Esophagus squamous epithelium (tissue), 5 donors: ENCODE measurements at regions not wholly inside any gene's neighbourhood (a gene's known extent, or its start where the extent isn't known, plus 50 kb on each side); places are given as distances from the start of the nearest gene placed in this dataset.

Experiments
- DNase-seq: peaks from one replicate; lab custom pipeline; 2025; lab: John Stamatoyannopoulos, UW
- H3K27ac ChIP-seq, 4 donors: fragments of 200-600 bp; sonication (generic); one replicate each; pipeline ENCODE4 v1.5.1; 2016 to 2019; ENCODE audit warnings: mild to moderate bottlenecking in 1 of 4
- H3K27me3 ChIP-seq, 4 donors: fragments of 200-600 bp; sonication (generic); 1 replicate in 3 of 4; 2 replicates in 1 of 4; pipeline versions ENCODE4 v1.5.1 to v1.6.0; 2017 to 2021; ENCODE audit warnings: antibody characterized with exemption in 1 of 4
- H3K36me3 ChIP-seq, 3 donors: fragments of 200-600 bp; sonication (generic); one replicate each; pipeline ENCODE4 v1.5.1; 2016 to 2019
- H3K4me1 ChIP-seq, 3 donors: fragments of 200-600 bp; sonication (generic); one replicate each; pipeline ENCODE4 v1.5.1; 2017 to 2019
- H3K4me3 ChIP-seq, 4 donors: fragments of 200-600 bp; sonication (generic); 1 replicate in 3 of 4; 2 replicates in 1 of 4; pipeline ENCODE4 v1.5.1; 2016 to 2019; ENCODE audit warnings: mild to moderate bottlenecking in 2 of 4, moderate library complexity in 1 of 4
- H3K9me3 ChIP-seq, 3 donors: fragments of 200-600 bp; sonication (generic); one replicate each; pipeline ENCODE4 v1.5.1; 2016 to 2019
- POLR2A ChIP-seq, 4 donors: fragments of 450-650 bp; IDR thresholded peaks; one replicate each; pipeline ENCODE4 v1.6.1; 2017; ENCODE audit warnings: antibody characterized with exemption in 4 of 4, mild to moderate bottlenecking in 4 of 4, moderate library complexity in 3 of 4
- WGBS, 2 donors: methylation state at CpG; one replicate each; pipeline ENCODE4 v1.1.5; 2018; 5-methylcytosine and 5-hydroxymethylcytosine counted together
- intact Hi-C: fragments of 100-400 bp; cut with DNase I; formaldehyde crosslinking; loops from one replicate; pipeline ENCODE4 v1.15.0; 2022
- TF ChIP-seq, protein P1 (sequence below), 6 experiments: fragments of 450-650 bp in 4 of 6; fragments of 200-600 bp in 2 of 6; sonication (generic) in 2 of 6; IDR thresholded peaks; one replicate each; pipeline ENCODE4 v1.5.1; 2016 to 2019; ENCODE audit warnings: antibody characterized with exemption in 6 of 6, mild to moderate bottlenecking in 4 of 6, moderate library complexity in 4 of 6
- donor health status: DM: yes; HTN: yes; CAD: no.

DNA sequence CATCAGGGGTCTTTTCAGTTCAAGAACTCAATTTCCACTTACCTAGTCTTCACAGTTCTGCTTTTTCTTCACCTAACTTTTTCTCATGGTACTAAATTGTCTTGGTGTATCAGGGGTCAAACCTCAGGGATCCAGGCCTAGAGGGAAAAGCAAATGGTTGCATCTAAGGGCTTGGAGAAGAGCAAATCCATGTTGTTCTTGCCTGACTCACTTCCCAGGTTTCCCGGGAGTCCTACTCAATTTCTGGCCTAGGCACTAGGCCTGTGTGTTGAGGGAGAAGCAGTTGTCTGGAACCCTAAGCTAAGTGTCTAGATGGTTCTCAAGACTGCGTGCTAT lies 191.9 kb upstream of the STK26 start:
- intact Hi-C loops = no loop called here
- Histone ChIP-seq H3K36me3 (no peaks in the 10 kb centered on the region), H3K4me3 (peak overlapping the region in 2 of 4 donors; percentile 11 to 55), H3K4me1 (no peaks in the 10 kb centered on the region), H3K27me3 (no peaks in the 10 kb centered on the region), H3K9me3 (no peaks in the 10 kb centered on the region), H3K27ac (peak overlapping the region in 3 of 4 donors; percentile 35 to 61 (median 36))
- TF ChIP-seq, protein P1, sequence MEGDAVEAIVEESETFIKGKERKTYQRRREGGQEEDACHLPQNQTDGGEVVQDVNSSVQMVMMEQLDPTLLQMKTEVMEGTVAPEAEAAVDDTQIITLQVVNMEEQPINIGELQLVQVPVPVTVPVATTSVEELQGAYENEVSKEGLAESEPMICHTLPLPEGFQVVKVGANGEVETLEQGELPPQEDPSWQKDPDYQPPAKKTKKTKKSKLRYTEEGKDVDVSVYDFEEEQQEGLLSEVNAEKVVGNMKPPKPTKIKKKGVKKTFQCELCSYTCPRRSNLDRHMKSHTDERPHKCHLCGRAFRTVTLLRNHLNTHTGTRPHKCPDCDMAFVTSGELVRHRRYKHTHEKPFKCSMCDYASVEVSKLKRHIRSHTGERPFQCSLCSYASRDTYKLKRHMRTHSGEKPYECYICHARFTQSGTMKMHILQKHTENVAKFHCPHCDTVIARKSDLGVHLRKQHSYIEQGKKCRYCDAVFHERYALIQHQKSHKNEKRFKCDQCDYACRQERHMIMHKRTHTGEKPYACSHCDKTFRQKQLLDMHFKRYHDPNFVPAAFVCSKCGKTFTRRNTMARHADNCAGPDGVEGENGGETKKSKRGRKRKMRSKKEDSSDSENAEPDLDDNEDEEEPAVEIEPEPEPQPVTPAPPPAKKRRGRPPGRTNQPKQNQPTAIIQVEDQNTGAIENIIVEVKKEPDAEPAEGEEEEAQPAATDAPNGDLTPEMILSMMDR (IDR thresholded peaks at IDR 0.05) = no peak
- TF ChIP-seq POLR2A (IDR thresholded peaks at IDR 0.05) = no peak
- DNase-seq = no peak
- WGBS, 2 donors = 72 to 83% methylated on average over 1 to 2 of the region's 2 CpGs

DNA sequence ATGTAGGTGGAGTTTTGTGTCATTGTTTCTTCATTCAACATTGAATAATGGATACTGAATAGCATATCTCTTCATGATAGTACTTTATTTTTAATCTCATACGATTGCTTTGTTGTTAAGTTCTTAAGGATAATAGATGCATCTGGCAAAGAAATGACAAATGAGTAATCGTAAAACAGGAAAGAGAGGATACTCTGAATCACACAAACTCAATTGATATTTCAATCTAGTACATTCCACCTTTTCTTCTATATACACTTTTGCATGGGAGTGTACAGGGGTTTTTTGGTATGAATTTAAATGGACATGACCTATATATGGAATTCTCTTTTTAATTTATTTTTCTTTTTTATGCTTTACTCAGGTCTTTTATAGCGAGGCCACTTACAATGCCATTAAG lies 186.9 kb upstream of the STK26 start:
- TF ChIP-seq, protein P1 (IDR thresholded peaks at IDR 0.05) = no peak
- TF ChIP-seq POLR2A (IDR thresholded peaks at IDR 0.05) = no peak
- Histone ChIP-seq H3K9me3 (no peaks in the 10 kb centered on the region), H3K36me3 (no peaks in the 10 kb centered on the region), H3K4me1 (peaks cover 0 to under 1% (median 0%) of the 10 kb centered on the region in 3 donors), H3K4me3 (no peak overlapping the region), H3K27ac (no peak overlapping the region), H3K27me3 (no peaks in the 10 kb centered on the region)
- WGBS, 2 donors = 34 to 40% methylated on average over 3 of the region's 3 CpGs
- intact Hi-C loops = no loop called here
- DNase-seq = no peak

DNA sequence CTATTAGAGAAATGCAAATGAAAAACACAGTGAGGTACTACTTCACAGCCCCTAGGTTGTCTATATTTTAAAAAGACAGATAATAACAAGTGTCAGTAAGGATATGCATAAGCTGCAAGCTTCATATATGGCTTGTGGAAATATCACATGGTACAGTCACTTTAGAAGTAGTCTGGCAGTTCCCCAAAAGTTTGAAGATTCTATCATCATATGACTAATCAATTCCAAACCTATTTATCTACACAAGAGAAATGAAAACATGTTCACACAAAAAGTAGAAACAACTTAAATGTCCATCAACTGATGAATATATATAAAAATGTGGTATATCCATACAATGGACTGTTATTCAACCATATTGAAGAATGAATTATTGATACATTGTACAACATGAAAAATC lies 185.8 kb upstream of the STK26 start:
- H3K36me3 ChIP-seq = no peaks in the 10 kb centered on the region
- no peak for DNase-seq
- intact Hi-C loops = no loop called here
- H3K4me3 ChIP-seq = no peak overlapping the region
- no peaks in the 10 kb centered on the region for H3K9me3 ChIP-seq
- TF ChIP-seq, protein P1 (IDR thresholded peaks at IDR 0.05) = no peak
- no peak for TF ChIP-seq POLR2A (IDR thresholded peaks at IDR 0.05)
- peaks cover 0 to 6% (median 0%) of the 10 kb centered on the region in 3 donors for H3K4me1 ChIP-seq
- H3K27ac ChIP-seq = no peak overlapping the region
- H3K27me3 ChIP-seq = no peaks in the 10 kb centered on the region

DNA sequence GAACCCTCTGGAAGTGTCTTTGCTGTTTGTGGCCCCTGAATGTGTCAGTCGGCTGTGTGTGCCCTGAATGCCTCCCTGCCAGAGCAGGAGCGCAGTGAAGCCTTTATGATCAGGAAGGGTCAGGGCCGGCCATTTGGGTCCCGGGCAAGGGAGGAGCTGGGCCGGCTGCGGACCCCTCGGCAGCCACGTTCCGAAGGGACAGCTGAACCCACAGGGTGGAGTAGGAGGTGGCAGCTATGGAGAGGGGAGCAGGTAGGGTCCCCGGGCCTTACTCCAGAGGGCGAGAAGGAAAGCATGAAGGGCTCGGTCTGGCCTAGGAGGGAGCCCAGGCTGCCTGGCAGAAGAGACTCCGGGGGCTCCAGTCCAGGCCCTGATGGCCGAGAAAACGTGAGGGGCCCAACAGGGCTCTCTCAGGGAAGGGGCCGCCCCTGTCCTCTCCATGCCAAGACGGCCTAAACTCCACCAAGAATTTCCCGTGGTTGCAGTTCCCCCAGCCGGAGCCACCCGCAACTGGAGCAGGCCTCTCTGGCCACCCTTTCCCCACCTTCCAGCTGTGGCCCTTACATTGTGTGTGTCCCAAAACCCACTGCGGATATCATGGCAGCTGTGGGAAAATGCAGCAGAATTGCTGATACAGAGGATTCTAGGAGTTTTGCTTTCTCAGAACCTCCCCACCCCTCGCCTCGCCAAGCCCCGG lies 182.2 kb upstream of the STK26 start:
- H3K36me3 ChIP-seq = no peaks in the 10 kb centered on the region
- H3K4me1 ChIP-seq = peaks cover 0 to 6% (median 0%) of the 10 kb centered on the region in 3 donors
- DNase-seq = no peak
- H3K27ac ChIP-seq = no peak overlapping the region
- no peaks in the 10 kb centered on the region for H3K9me3 ChIP-seq
- H3K27me3 ChIP-seq = no peaks in the 10 kb centered on the region
- intact Hi-C loops = no loop called here
- no peak for TF ChIP-seq POLR2A (IDR thresholded peaks at IDR 0.05)
- TF ChIP-seq, protein P1 (IDR thresholded peaks at IDR 0.05) = no peak
- 58% methylated on average over 7 of the region's 24 CpGs; no CpG with 5 or more reads in 1 of the 2 donors for WGBS, 2 donors
- no peak overlapping the region for H3K4me3 ChIP-seq

DNA sequence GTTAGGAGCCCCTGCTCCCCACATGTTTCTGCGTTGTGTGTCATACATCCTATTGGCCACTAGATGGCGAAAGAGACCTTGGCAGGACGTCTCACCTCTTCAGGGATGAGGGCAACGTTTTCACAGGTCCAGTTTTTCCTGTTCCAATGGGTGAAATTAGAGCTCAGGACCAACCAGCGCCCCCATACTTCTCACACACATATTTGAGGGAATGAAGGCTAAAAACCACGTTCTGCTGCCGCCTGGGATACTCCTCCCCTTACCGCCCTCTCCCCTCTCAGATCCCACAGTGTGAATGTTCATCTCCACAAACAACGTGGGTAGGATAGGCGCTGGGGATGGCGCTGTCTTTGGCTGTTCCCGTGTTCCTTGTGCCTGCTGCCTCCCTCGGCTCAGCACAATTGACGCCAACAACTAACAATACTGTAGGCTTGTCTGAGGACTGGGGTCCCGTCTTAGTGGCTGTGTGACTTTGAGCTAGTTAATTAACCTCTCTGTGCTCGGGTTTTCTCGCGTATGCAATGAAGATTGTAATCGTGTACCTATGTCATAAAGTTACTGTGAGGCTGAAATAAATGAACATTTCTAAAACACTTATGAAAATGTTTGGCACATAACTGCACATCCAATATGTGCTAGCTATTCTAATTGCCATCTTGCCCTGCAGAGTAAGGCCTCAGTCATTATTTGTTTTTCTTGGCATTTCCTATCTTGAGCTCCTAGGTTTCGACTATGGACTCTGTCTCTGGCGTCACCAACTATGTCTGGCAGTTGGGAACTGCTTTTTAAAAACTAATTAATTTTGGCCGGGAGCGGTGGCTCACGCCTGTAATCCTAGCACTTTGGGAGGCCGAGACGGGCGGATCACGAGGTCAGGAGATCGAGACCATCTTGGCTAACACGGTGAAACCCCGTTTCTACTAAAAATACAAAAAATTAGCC lies 181.3 kb upstream of the STK26 start:
- no peaks in the 10 kb centered on the region for H3K9me3 ChIP-seq
- DNase-seq = no peak
- TF ChIP-seq, protein P1 (IDR thresholded peaks at IDR 0.05) = peak; percentile 51 to 93 (median 78)
- TF ChIP-seq POLR2A (IDR thresholded peaks at IDR 0.05) = no peak
- H3K4me1 ChIP-seq = peaks cover 0 to 6% (median 0%) of the 10 kb centered on the region in 3 donors
- 46 to 62% methylated on average over 15 to 31 of the region's 31 CpGs for WGBS, 2 donors
- no peaks in the 10 kb centered on the region for H3K27me3 ChIP-seq
- H3K36me3 ChIP-seq = no peaks in the 10 kb centered on the region
- H3K27ac ChIP-seq = no peak overlapping the region
- H3K4me3 ChIP-seq = no peak overlapping the region
- intact Hi-C loops = no loop called here
